A549 (cell line): ENCODE measurements at regions not wholly inside any gene's neighbourhood (a gene's known extent, or its start where the extent isn't known, plus 50 kb on each side); places are given as distances from the start of the nearest gene placed in this dataset.

Source experiments
- ATAC-seq, 2 experiments: fragments of 200-7000 bp in 1 of 2; fragments of >200 bp in 1 of 2; cut with Nextera tagmentation in 1 of 2; cut with Tn5 transposase in 1 of 2; 3 replicates each; pipeline versions ENCODE4 v1.8.0 to v1.9.1; 2018 to 2020; ENCODE audit warnings: mild to moderate bottlenecking in 1 of 2, moderate library complexity in 1 of 2
- CTCF ChIA-PET: fragments of 300-600 bp; sonication (Branson Sonifier 250); formaldehyde crosslinking; extraction: SDS; loops from one replicate; lab custom pipeline; 2021; ENCODE audit warnings: antibody characterized with exemption, inconsistent platforms; lab: Yijun Ruan, JAX
- POLR2A ChIA-PET: fragments of 350-600 bp; formaldehyde crosslinking; extraction: SDS; loops from one replicate; lab custom pipeline; 2021; ENCODE audit warnings: antibody characterized with exemption, inconsistent platforms; lab: Yijun Ruan, JAX
- DNase-seq, 2 experiments: peaks; one replicate each; pipeline versions ENCODE4 v3.0.0 to v3.0.0-alpha.2; 2011 to 2016; ENCODE audit warnings: low read depth in 1 of 2, low spot score in 1 of 2
- FAIRE-seq: peaks from 2 replicates; lab custom pipeline; 2011; peaks lifted over from hg19 to GRCh38; lab: Jason Lieb, UNC
- H3K27ac ChIP-seq, 2 experiments: fragments of >200 bp; sonication (Bioruptor Twin); formaldehyde crosslinking; 3 replicates each; pipeline ENCODE4 v1.5.1; 2016 to 2017
- H3K4me1 ChIP-seq: fragments of >200 bp; sonication (Bioruptor Twin); formaldehyde crosslinking; 3 replicates; pipeline ENCODE4 v1.6.1; 2016
- H3K4me2 ChIP-seq: fragments of >200 bp; sonication (Bioruptor Twin); formaldehyde crosslinking; 3 replicates; pipeline ENCODE4 v1.6.1; 2016
- H3K4me3 ChIP-seq: fragments of >200 bp; sonication (Bioruptor Twin); formaldehyde crosslinking; 3 replicates; pipeline ENCODE4 v1.5.1; 2016
- H3K9me3 ChIP-seq: fragments of >200 bp; sonication (Bioruptor Twin); formaldehyde crosslinking; 3 replicates; pipeline ENCODE4 v1.6.1; 2016
- ATOH8 ChIP-seq: fragments of 250-450 bp; sonication (Bioruptor Pico); IDR thresholded peaks from 2 replicates; pipeline ENCODE4 v1.5.0; 2020; ENCODE audit warnings: low read depth, mild to moderate bottlenecking, moderate library complexity
- CBX2 ChIP-seq: fragments of 200-600 bp; sonication (generic); IDR thresholded peaks from 2 replicates; pipeline ENCODE4 v1.6.1; 2016; ENCODE audit warnings: low read depth, mild to moderate bottlenecking, borderline replicate concordance
- CHD2 ChIP-seq: fragments of 150-350 bp; IDR thresholded peaks from 2 replicates; pipeline ENCODE4 v1.6.1; 2014; ENCODE audit warnings: low read length; ENCODE audit not compliant: partially characterized antibody
- EP300 ChIP-seq, 2 experiments: fragments of >200 bp; sonication (Bioruptor Twin); formaldehyde crosslinking; IDR thresholded peaks; 2 replicates in 1 of 2; 3 replicates in 1 of 2; pipeline ENCODE4 v1.6.1; 2016 to 2017
- FOSB ChIP-seq: fragments of 250-450 bp; sonication (Bioruptor Pico); IDR thresholded peaks from 2 replicates; pipeline ENCODE4 v1.5.0; 2020; ENCODE audit warnings: mild to moderate bottlenecking, moderate library complexity
- FOSL2 ChIP-seq, 2 experiments: fragments of 450-650 bp in 1 of 2; fragments of >200 bp in 1 of 2; sonication (Bioruptor Twin) in 1 of 2; formaldehyde crosslinking; IDR thresholded peaks; 2 replicates each; pipeline versions ENCODE4 v1.5.0 to v1.6.1; 2016 to 2020; ENCODE audit warnings: mild to moderate bottlenecking in 1 of 2, moderate library complexity in 1 of 2
- FOXS1 ChIP-seq: fragments of 250-450 bp; sonication (Bioruptor Pico); IDR thresholded peaks from 2 replicates; pipeline ENCODE4 v1.5.0; 2020; ENCODE audit warnings: mild to moderate bottlenecking, moderate library complexity
- GATA3 ChIP-seq: IDR thresholded peaks from 2 replicates; pipeline ENCODE4 v1.6.1; 2012; ENCODE audit warnings: borderline replicate concordance
- HDAC2 ChIP-seq: fragments of 200-600 bp; sonication (generic); IDR thresholded peaks from 2 replicates; pipeline ENCODE4 v1.6.1; 2016
- HOXA7 ChIP-seq: fragments of 250-450 bp; sonication (Bioruptor Pico); IDR thresholded peaks from 2 replicates; pipeline ENCODE4 v1.5.0; 2020; ENCODE audit warnings: mild to moderate bottlenecking, moderate library complexity
- JUN ChIP-seq, 2 experiments: fragments of >200 bp; sonication (Bioruptor Twin); formaldehyde crosslinking; IDR thresholded peaks; 2 replicates in 1 of 2; 3 replicates in 1 of 2; pipeline ENCODE4 v1.6.1; 2016 to 2017
- KDM1A ChIP-seq: fragments of 200-600 bp; sonication (generic); IDR thresholded peaks from 2 replicates; pipeline ENCODE4 v1.6.1; 2016; ENCODE audit warnings: low read depth, mild to moderate bottlenecking
- KDM5A ChIP-seq: fragments of 200-600 bp; sonication (generic); IDR thresholded peaks from 2 replicates; pipeline ENCODE4 v1.6.1; 2016; ENCODE audit warnings: antibody characterized with exemption, mild to moderate bottlenecking
- MAFK ChIP-seq: fragments of 450-650 bp; IDR thresholded peaks from 2 replicates; pipeline ENCODE4 v1.6.1; 2014; ENCODE audit not compliant: partially characterized antibody
- NR3C1 ChIP-seq: fragments of >200 bp; sonication (Bioruptor Twin); formaldehyde crosslinking; IDR thresholded peaks from 3 replicates; pipeline ENCODE4 v1.6.1; 2017
- PBX3 ChIP-seq: IDR thresholded peaks from 2 replicates; pipeline ENCODE4 v1.6.1; 2012
- RAD21 ChIP-seq, 2 experiments: fragments of >200 bp in 1 of 2; sonication (Bioruptor Twin) in 1 of 2; formaldehyde crosslinking in 1 of 2; IDR thresholded peaks in 1 of 2; conservative IDR thresholded peaks in 1 of 2; 2 replicates in 1 of 2; 3 replicates in 1 of 2; pipeline ENCODE4 v1.6.1; 2012 to 2018; ENCODE audit warnings: inconsistent platforms in 1 of 2
- RARB ChIP-seq: fragments of 250-450 bp; sonication (Bioruptor Pico); IDR thresholded peaks from 2 replicates; pipeline ENCODE4 v1.8.0; 2021; ENCODE audit warnings: mild to moderate bottlenecking, moderate library complexity
- RCOR1 ChIP-seq: fragments of 150-350 bp; IDR thresholded peaks from 2 replicates; pipeline ENCODE4 v1.6.1; 2014; ENCODE audit warnings: antibody characterized with exemption, low read length, low read depth
- RFX5 ChIP-seq: fragments of 450-650 bp; IDR thresholded peaks from 2 replicates; pipeline ENCODE4 v1.7.1; 2014; ENCODE audit warnings: antibody characterized with exemption, mild to moderate bottlenecking, moderate library complexity
- SMC3 ChIP-seq: fragments of >200 bp; sonication (Bioruptor Twin); formaldehyde crosslinking; IDR thresholded peaks from 3 replicates; pipeline ENCODE4 v1.6.1; 2018; ENCODE audit warnings: inconsistent platforms
- TP53 ChIP-seq: fragments of 250-450 bp; sonication (Bioruptor Pico); IDR thresholded peaks from 2 replicates; pipeline ENCODE4 v1.5.0; 2021; ENCODE audit warnings: mild to moderate bottlenecking, moderate library complexity
- USF2 ChIP-seq: fragments of 450-650 bp; IDR thresholded peaks from 2 replicates; pipeline ENCODE4 v1.6.1; 2014; ENCODE audit warnings: antibody characterized with exemption
- ZNF302 ChIP-seq: fragments of 250-450 bp; sonication (Bioruptor Pico); IDR thresholded peaks from 2 replicates; pipeline ENCODE4 v1.9.0; 2021; ENCODE audit warnings: inconsistent platforms, mild to moderate bottlenecking, moderate library complexity
- WGBS: methylation state at CpG from one replicate; pipeline ENCODE4 v1.1.6; 2017; ENCODE audit errors: missing lambda C conversion rate; 5-methylcytosine and 5-hydroxymethylcytosine counted together
- TF ChIP-seq, protein P1 (sequence below): fragments of 200-600 bp; sonication (generic); IDR thresholded peaks from 2 replicates; pipeline ENCODE4 v1.6.1; 2016; ENCODE audit warnings: antibody characterized with exemption, mild to moderate bottlenecking, moderate library complexity
- TF ChIP-seq, protein P2 (sequence below): IDR thresholded peaks from 2 replicates; pipeline ENCODE4 v1.6.1; 2012

DNA sequence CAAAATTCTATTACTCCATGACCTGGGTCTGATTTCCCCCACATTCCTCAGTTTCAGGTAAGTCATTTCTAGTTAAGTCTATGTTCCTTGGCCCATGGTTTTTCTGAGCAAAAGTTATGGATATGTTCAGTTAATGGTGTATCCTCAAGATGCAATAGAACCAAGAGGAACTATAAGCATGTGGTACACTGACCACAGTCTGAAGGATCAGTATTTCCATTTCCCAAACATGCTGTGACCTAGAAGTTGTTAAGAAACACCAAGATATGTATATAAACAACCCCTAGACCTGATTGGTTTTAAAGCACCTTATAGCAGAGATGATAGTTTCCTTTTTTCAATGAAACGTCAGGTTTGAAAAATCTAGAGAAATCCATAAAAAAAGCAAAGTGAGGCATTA, 94.2 kb upstream of the ABCB5 start (continued):
- TF ChIP-seq PBX3: no peak
- TF ChIP-seq FOSB: no peak

DNA sequence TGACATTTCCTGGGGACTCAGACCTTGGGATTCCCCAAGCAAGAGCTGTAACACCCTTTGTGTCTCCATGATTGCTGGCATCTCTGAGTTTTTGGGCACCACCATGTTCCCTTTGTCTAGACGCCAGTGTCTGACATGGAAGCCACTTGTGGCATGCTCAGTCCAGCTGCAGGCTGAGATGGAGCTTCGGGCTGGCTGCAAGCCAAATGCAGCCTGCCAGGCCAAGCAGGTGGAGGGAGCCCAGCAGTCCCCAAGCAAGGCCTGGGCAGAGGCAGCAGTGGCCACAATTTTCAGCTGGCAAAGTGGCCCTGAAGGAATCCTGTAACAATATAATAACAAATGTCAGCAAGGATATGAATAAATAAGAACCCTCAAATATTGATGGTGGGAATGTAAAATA, 86.2 kb upstream of the ABCB5 start:
- TF ChIP-seq FOSL2 (IDR thresholded peaks at IDR 0.05) (no peak), FOSL2 (CRISPR knock-in tag; IDR thresholded peaks at IDR 0.05) (no peak), JUN (IDR thresholded peaks at IDR 0.05) (no peak), USF2 (no peak), HDAC2 (no peak), ATOH8 (CRISPR knock-in tag) (no peak), MAFK (no peak), TP53 (no peak), KDM5A (no peak), CBX2 (no peak), RFX5 (no peak)
- TF ChIP-seq, all 56 proteins: peak for 0
- DNase-seq (no peak), FAIRE-seq (no peak), ATAC-seq (no peak)
- no peak overlapping the region for H3K4me2 ChIP-seq
- CTCF ChIA-PET: no interaction called here
- no peak overlapping the region for H3K27ac ChIP-seq
- no peaks in the 10 kb centered on the region for H3K9me3 ChIP-seq
- POLR2A ChIA-PET: no interaction called here
- 7% methylated on average over 2 of the region's 2 CpGs for WGBS
- no peak overlapping the region for H3K4me3 ChIP-seq
- no peaks in the 10 kb centered on the region for H3K4me1 ChIP-seq

- Histone ChIP-seq H3K4me1 (no peaks in the 10 kb centered on the region), H3K27ac (no peak overlapping the region), H3K9me3 (no peaks in the 10 kb centered on the region), H3K4me3 (no peak overlapping the region), H3K4me2 (no peak overlapping the region)
- no peak for FAIRE-seq
- no peak for ATAC-seq
- CTCF ChIA-PET: interaction anchor here (1.2 kb wide), 1 partner anchor 63 kb away, joined by 3 read pairs; no protein-coding TSS in a partner anchor
- no peak for TF ChIP-seq CHD2
- TF ChIP-seq RARB (CRISPR knock-in tag): no peak
- no peak for TF ChIP-seq KDM1A
- no peak for TF ChIP-seq FOXS1 (CRISPR knock-in tag)
- TF ChIP-seq TP53: no peak
- TF ChIP-seq CBX2: no peak
- TF ChIP-seq GATA3: no peak
- POLR2A ChIA-PET: no interaction called here
- DNase-seq: no peak
- 50% methylated on average over 5 of the region's 5 CpGs for WGBS
These were observed 82.6 kb upstream of the ABCB5 start for GRCh38 chr7:20532890-20533289.

GRCh38 chr7:20534543-20534942, 80.9 kb upstream of the ABCB5 start:
- FAIRE-seq (no peak), ATAC-seq (no peak), DNase-seq (no peak)
- POLR2A ChIA-PET: no interaction called here
- Histone ChIP-seq H3K4me2 (no peak overlapping the region), H3K4me3 (no peak overlapping the region), H3K4me1 (no peaks in the 10 kb centered on the region), H3K9me3 (no peaks in the 10 kb centered on the region), H3K27ac (no peak overlapping the region)
- CTCF ChIA-PET: no interaction called here
- TF ChIP-seq ZNF302 (CRISPR knock-in tag) (no peak), EP300 (IDR thresholded peaks at IDR 0.05) (no peak), RAD21 (conservative IDR thresholded peaks at IDR 0.05 in 1 of 2, IDR thresholded peaks at IDR 0.05 in 1 of 2) (no peak), NR3C1 (no peak), PBX3 (no peak), HDAC2 (no peak), SMC3 (no peak), RCOR1 (no peak), HOXA7 (CRISPR knock-in tag) (no peak)
- TF ChIP-seq, protein P1, sequence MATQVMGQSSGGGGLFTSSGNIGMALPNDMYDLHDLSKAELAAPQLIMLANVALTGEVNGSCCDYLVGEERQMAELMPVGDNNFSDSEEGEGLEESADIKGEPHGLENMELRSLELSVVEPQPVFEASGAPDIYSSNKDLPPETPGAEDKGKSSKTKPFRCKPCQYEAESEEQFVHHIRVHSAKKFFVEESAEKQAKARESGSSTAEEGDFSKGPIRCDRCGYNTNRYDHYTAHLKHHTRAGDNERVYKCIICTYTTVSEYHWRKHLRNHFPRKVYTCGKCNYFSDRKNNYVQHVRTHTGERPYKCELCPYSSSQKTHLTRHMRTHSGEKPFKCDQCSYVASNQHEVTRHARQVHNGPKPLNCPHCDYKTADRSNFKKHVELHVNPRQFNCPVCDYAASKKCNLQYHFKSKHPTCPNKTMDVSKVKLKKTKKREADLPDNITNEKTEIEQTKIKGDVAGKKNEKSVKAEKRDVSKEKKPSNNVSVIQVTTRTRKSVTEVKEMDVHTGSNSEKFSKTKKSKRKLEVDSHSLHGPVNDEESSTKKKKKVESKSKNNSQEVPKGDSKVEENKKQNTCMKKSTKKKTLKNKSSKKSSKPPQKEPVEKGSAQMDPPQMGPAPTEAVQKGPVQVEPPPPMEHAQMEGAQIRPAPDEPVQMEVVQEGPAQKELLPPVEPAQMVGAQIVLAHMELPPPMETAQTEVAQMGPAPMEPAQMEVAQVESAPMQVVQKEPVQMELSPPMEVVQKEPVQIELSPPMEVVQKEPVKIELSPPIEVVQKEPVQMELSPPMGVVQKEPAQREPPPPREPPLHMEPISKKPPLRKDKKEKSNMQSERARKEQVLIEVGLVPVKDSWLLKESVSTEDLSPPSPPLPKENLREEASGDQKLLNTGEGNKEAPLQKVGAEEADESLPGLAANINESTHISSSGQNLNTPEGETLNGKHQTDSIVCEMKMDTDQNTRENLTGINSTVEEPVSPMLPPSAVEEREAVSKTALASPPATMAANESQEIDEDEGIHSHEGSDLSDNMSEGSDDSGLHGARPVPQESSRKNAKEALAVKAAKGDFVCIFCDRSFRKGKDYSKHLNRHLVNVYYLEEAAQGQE: no peak
- TF ChIP-seq, protein P2, sequence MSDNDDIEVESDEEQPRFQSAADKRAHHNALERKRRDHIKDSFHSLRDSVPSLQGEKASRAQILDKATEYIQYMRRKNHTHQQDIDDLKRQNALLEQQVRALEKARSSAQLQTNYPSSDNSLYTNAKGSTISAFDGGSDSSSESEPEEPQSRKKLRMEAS: no peak
